ENCODE measurements at regions not wholly inside any gene's neighbourhood (a gene's known extent, or its start where the extent isn't known, plus 50 kb on each side); places are given as distances from the start of the nearest gene placed in this dataset.

GRCh38 chr12:93167331-93167730 is 210.4 kb upstream of the NUDT4 start:
- H3K27ac ChIP-seq (ENCODE audit: low read depth, low read length) = no peak overlapping the region
- H3K4me2 ChIP-seq (ENCODE audit: low read length) = no peak overlapping the region
- CTCF ChIA-PET = no interaction called here
- H3K4me3 ChIP-seq (replicated peaks in 1 of 2; ENCODE audit: low read depth in 1 of 2, low read length in 2 of 2) = no peak overlapping the region
- RAD21 ChIA-PET (ENCODE audit: low non-redundant PET in 1 of 2, low total read pairs in 2 of 2, uncharacterized antibody in 2 of 2, unreplicated experiment in 2 of 2) = no interaction called here
- intact Hi-C loops (cut with micrococcal nuclease) = no loop called here
- ATAC-seq = no peak
- H3K9me3 ChIP-seq (ENCODE audit: control insufficient read depth in 1 of 2, insufficient read depth in 1 of 2, low read depth in 1 of 2, low read length in 2 of 2) = no peaks in the 10 kb centered on the region
- H3K79me2 ChIP-seq (ENCODE audit: insufficient read depth, low read length) = no peaks in the 10 kb centered on the region
- H2AFZ ChIP-seq (ENCODE audit: low read depth, low read length, poor library complexity, severe bottlenecking) = no peak overlapping the region
- peaks cover 5% of the 10 kb centered on the region; the same call in 1 of the 2 replicates for H3K9me2 ChIP-seq (ENCODE audit: insufficient read depth)
- no peak for TF ChIP-seq EGR1 (IDR thresholded peaks at IDR 0.05; ENCODE audit: low read depth)
- no peak for TF ChIP-seq ZNF274 (IDR thresholded peaks at IDR 0.05; ENCODE audit: low read depth, low read length)
- no peak for TF ChIP-seq POLR2AphosphoS5 (IDR thresholded peaks at IDR 0.05; ENCODE audit: low read depth, low read length)
- no peak for TF ChIP-seq SIN3A (IDR thresholded peaks at IDR 0.05; ENCODE audit: low read depth)
- TF ChIP-seq YY1 (IDR thresholded peaks at IDR 0.05; ENCODE audit: extremely low read depth, insufficient replicate concordance, low read depth, low read length) = no peak
- POLR2A ChIA-PET = no interaction called here
- H4K20me1 ChIP-seq (ENCODE audit: insufficient read depth) = no peaks in the 10 kb centered on the region
- no peaks in the 10 kb centered on the region for H3K27me3 ChIP-seq (ENCODE audit: insufficient read depth, low read length)
- no peak overlapping the region for H3K9ac ChIP-seq (ENCODE audit: low read length)
- no peaks in the 10 kb centered on the region for H3K36me3 ChIP-seq (ENCODE audit: control insufficient read depth in 1 of 2, insufficient read depth in 2 of 2, low read length in 2 of 2)
- BruUV-seq (replicated peaks) = no TSS peak
- no peak for DNase-seq (ENCODE audit: low read depth, low spot score)
- H3K4me1 ChIP-seq (ENCODE audit: control insufficient read depth in 1 of 2, insufficient read depth in 2 of 2, low read length in 2 of 2) = no peaks in the 10 kb centered on the region

DNA sequence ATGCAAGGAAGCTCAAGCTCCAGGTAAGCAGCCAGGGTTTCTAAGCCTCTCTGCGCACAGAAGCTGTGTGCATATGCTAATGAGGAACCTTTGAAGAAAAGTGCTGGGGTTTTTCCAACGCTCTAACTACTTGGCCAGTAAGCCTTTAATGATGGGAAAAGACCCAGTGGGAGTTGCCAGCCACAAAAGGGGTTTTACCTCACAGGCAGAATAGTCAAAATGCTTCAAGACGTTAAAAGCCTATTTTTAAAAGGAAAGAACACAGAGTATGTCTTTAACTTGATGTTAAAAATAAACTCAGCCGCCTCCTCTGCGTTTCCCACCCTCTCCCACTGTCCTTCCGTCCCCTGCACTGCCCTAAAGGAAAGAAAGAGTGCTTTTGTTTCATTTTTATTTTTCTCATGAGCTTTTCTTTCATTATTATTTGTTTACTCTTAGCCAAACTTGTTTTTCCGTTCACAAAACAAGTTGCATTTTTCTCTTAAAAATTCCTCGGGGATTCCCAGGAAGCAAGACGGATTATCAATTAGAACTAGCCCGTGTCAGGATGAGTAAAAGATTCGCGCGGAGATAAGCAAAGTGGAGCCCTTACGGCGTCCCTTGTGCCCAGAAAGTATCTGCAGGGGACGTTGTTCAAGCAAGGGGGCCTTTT is 209.8 kb upstream of the NUDT4 start:
- Histone ChIP-seq H3K9me3 (ENCODE audit: control insufficient read depth in 1 of 2, insufficient read depth in 1 of 2, low read depth in 1 of 2, low read length in 2 of 2) (no peaks in the 10 kb centered on the region), H2AFZ (ENCODE audit: low read depth, low read length, poor library complexity, severe bottlenecking) (no peak overlapping the region), H3K27me3 (ENCODE audit: insufficient read depth, low read length) (no peaks in the 10 kb centered on the region), H3K4me3 (replicated peaks in 1 of 2; ENCODE audit: low read depth in 1 of 2, low read length in 2 of 2) (no peak overlapping the region), H3K79me2 (ENCODE audit: insufficient read depth, low read length) (no peaks in the 10 kb centered on the region), H4K20me1 (ENCODE audit: insufficient read depth) (no peaks in the 10 kb centered on the region), H3K27ac (ENCODE audit: low read depth, low read length) (no peak overlapping the region), H3K9me2 (ENCODE audit: insufficient read depth) (peaks cover 5% of the 10 kb centered on the region; the same call in 1 of the 2 replicates), H3K4me1 (ENCODE audit: control insufficient read depth in 1 of 2, insufficient read depth in 2 of 2, low read length in 2 of 2) (no peaks in the 10 kb centered on the region), H3K36me3 (ENCODE audit: control insufficient read depth in 1 of 2, insufficient read depth in 2 of 2, low read length in 2 of 2) (no peaks in the 10 kb centered on the region), H3K4me2 (ENCODE audit: low read length) (no peak overlapping the region), H3K9ac (ENCODE audit: low read length) (no peak overlapping the region)
- no TSS peak for BruUV-seq (replicated peaks)
- DNase-seq (ENCODE audit: low read depth, low spot score) (no peak), ATAC-seq (no peak)
- TF ChIP-seq SRF (IDR thresholded peaks at IDR 0.05; ENCODE audit: low read depth) = no peak
- CTCF ChIA-PET = no interaction called here
- RAD21 ChIA-PET (ENCODE audit: low non-redundant PET in 1 of 2, low total read pairs in 2 of 2, uncharacterized antibody in 2 of 2, unreplicated experiment in 2 of 2) = no interaction called here
- POLR2A ChIA-PET = no interaction called here
- intact Hi-C loops (cut with micrococcal nuclease) = no loop called here
